Bronchial epithelial cell (primary cell): ENCODE measurements at regions not wholly inside any gene's neighbourhood (a gene's known extent, or its start where the extent isn't known, plus 50 kb on each side); places are given as distances from the start of the nearest gene placed in this dataset.

Source experiments
- DNase-seq: peaks from one replicate; pipeline ENCODE4 v3.0.0-alpha.2; 2010; ENCODE audit warnings: low read depth
- FAIRE-seq: peaks from 2 replicates; lab custom pipeline; 2011; peaks lifted over from hg19 to GRCh38; lab: Jason Lieb, UNC
- H3K27me3 ChIP-seq: 2 replicates; pipeline ENCODE4 v1.5.1; 2011; ENCODE audit warnings: low read length; ENCODE audit not compliant: control insufficient read depth, insufficient read depth
- H3K36me3 ChIP-seq: 2 replicates; pipeline ENCODE4 v1.5.1; 2011; ENCODE audit warnings: low read length; ENCODE audit not compliant: control insufficient read depth, insufficient read depth
- H3K4me3 ChIP-seq: 2 replicates; pipeline ENCODE4 v1.5.1; 2011; ENCODE audit warnings: mild to moderate bottlenecking, low read depth, low read length, control low read depth
- CTCF ChIP-seq: IDR thresholded peaks from 2 replicates; pipeline ENCODE4 v1.5.1; 2011; ENCODE audit warnings: mild to moderate bottlenecking, moderate library complexity, low read length, control low read depth, inconsistent platforms; ENCODE audit not compliant: insufficient read depth, severe bottlenecking

- no peaks in the 10 kb centered on the region for H3K36me3 ChIP-seq
- DNase-seq = no peak
- TF ChIP-seq CTCF = no peak
- H3K27me3 ChIP-seq = no peaks in the 10 kb centered on the region
- no peak for FAIRE-seq
- no peak overlapping the region for H3K4me3 ChIP-seq
These were observed 389.1 kb downstream of the HAPSTR1 start for GRCh38 chr16:9480503-9480902.

GRCh38 chr16:9481747-9482730 lies 390.6 kb downstream of the HAPSTR1 start:
- Histone ChIP-seq H3K4me3 (no peak overlapping the region), H3K27me3 (no peaks in the 10 kb centered on the region), H3K36me3 (no peaks in the 10 kb centered on the region)
- DNase-seq (no peak), FAIRE-seq (no peak)
- TF ChIP-seq CTCF = no peak

- H3K27me3 ChIP-seq = no peaks in the 10 kb centered on the region
- FAIRE-seq (no peak), DNase-seq (no peak)
- H3K36me3 ChIP-seq = no peaks in the 10 kb centered on the region
- no peak overlapping the region for H3K4me3 ChIP-seq
- TF ChIP-seq CTCF = no peak
These were observed 393.0 kb downstream of the HAPSTR1 start for GRCh38 chr16:9484426-9484825.

GRCh38 chr16:9484881-9485280 lies 393.4 kb downstream of the HAPSTR1 start:
- no peak for TF ChIP-seq CTCF
- no peaks in the 10 kb centered on the region for H3K36me3 ChIP-seq
- no peak for DNase-seq
- FAIRE-seq = no peak
- no peak overlapping the region for H3K4me3 ChIP-seq
- H3K27me3 ChIP-seq = no peaks in the 10 kb centered on the region

- FAIRE-seq (no peak), DNase-seq (no peak)
- Histone ChIP-seq H3K36me3 (no peaks in the 10 kb centered on the region), H3K27me3 (no peaks in the 10 kb centered on the region), H3K4me3 (no peak overlapping the region)
- no peak for TF ChIP-seq CTCF
These were observed 398.5 kb downstream of the HAPSTR1 start for GRCh38 chr16:9489835-9490467.
